PC-3 (cell line): ENCODE measurements at regions not wholly inside any gene's neighbourhood (a gene's known extent, or its start where the extent isn't known, plus 50 kb on each side); places are given as distances from the start of the nearest gene placed in this dataset.

Experiments
- ATAC-seq: fragments of 200-7000 bp; cut with Tn5 transposase; 2 replicates; pipeline ENCODE4 v1.9.1; 2020; ENCODE audit warnings: mild to moderate bottlenecking, moderate library complexity
- BruUV-seq: library from RNA; stranded (reverse); fragments of 400-500 nt; replicated peaks from 2 replicates; lab custom pipeline; 2021; lab: Mats Ljungman, UMichigan
- CTCF ChIA-PET: fragments of 300-600 bp; sonication (Branson Sonifier 250); formaldehyde crosslinking; loops from one replicate; lab custom pipeline; 2022; ENCODE audit warnings: antibody characterized with exemption; lab: Charles Lee
- POLR2A ChIA-PET: fragments of 300-600 bp; sonication (Branson Sonifier 250); formaldehyde crosslinking; loops from one replicate; lab custom pipeline; 2022; ENCODE audit warnings: antibody characterized with exemption; ENCODE audit not compliant: unreplicated experiment; lab: Charles Lee
- DNase-seq: peaks from one replicate; pipeline ENCODE4 v3.0.0-alpha.2; 2015
- H2AFZ ChIP-seq: fragments of 300-600 bp; sonication (generic); 2 replicates; pipeline ENCODE4 v1.6.0; 2016; ENCODE audit warnings: antibody characterized with exemption, low read length
- H3F3A ChIP-seq: fragments of 300-600 bp; sonication (generic); one replicate; pipeline ENCODE4 v1.6.0; 2017; ENCODE audit warnings: antibody characterized with exemption, low read length, control low read depth, mild to moderate bottlenecking; ENCODE audit not compliant: unreplicated experiment
- H3K27ac ChIP-seq: fragments of 300-600 bp; sonication (generic); 2 replicates; pipeline ENCODE4 v1.5.1; 2016; ENCODE audit warnings: mild to moderate bottlenecking, low read length
- H3K27me3 ChIP-seq: fragments of 300-600 bp; sonication (generic); 2 replicates; pipeline ENCODE4 v1.6.1; 2016; ENCODE audit warnings: low read length, mixed read lengths
- H3K36me3 ChIP-seq: fragments of 300-600 bp; sonication (generic); 2 replicates; pipeline ENCODE4 v1.6.1; 2016; ENCODE audit warnings: low read depth, mixed run types, low read length, mixed read lengths
- H3K4me1 ChIP-seq: fragments of 300-600 bp; sonication (generic); 2 replicates; pipeline ENCODE4 v1.5.1; 2016; ENCODE audit warnings: low read length; ENCODE audit not compliant: insufficient read depth
- H3K4me2 ChIP-seq: fragments of 300-600 bp; sonication (generic); 2 replicates; pipeline ENCODE4 v1.6.0; 2016; ENCODE audit warnings: low read length
- H3K4me3 ChIP-seq: fragments of 300-600 bp; sonication (generic); 2 replicates; pipeline ENCODE4 v1.5.1; 2016; ENCODE audit warnings: mild to moderate bottlenecking, low read length, mixed read lengths
- H3K79me2 ChIP-seq: fragments of 300-600 bp; sonication (generic); 2 replicates; pipeline ENCODE4 v1.6.1; 2017; ENCODE audit warnings: low read length, mixed read lengths
- H3K9ac ChIP-seq: fragments of 300-600 bp; sonication (generic); 2 replicates; pipeline ENCODE4 v1.6.0; 2016; ENCODE audit warnings: mild to moderate bottlenecking, low read length
- H3K9me2 ChIP-seq: fragments of 300-600 bp; sonication (generic); replicated peaks from 2 replicates; pipeline ENCODE4 v1.6.1; 2016; ENCODE audit warnings: mixed run types, low read length, mixed read lengths
- H3K9me3 ChIP-seq: fragments of 300-600 bp; sonication (generic); 2 replicates; pipeline ENCODE4 v1.6.1; 2016; ENCODE audit warnings: low read length, mixed read lengths
- H4K20me1 ChIP-seq: fragments of 300-600 bp; sonication (generic); 2 replicates; pipeline ENCODE4 v1.6.1; 2016; ENCODE audit warnings: low read length, mixed read lengths
- EZH2 ChIP-seq: fragments of 300-600 bp; sonication (generic); IDR thresholded peaks from one replicate; pipeline ENCODE4 v1.6.1; 2017; ENCODE audit warnings: antibody characterized with exemption, mild to moderate bottlenecking, low read length; ENCODE audit not compliant: unreplicated experiment
- EZH2phosphoT487 ChIP-seq: fragments of 300-600 bp; sonication (generic); IDR thresholded peaks from 2 replicates; pipeline ENCODE4 v1.6.1; 2018; ENCODE audit warnings: mild to moderate bottlenecking, antibody characterized with exemption, low read length, borderline replicate concordance
- intact Hi-C: fragments of 100-400 bp; cut with micrococcal nuclease; formaldehyde crosslinking; loops from 2 replicates; pipeline ENCODE4 v1.9.0; 2023
- TF ChIP-seq, protein P1 (sequence below): fragments of 300-600 bp; sonication (generic); conservative IDR thresholded peaks from 2 replicates; pipeline ENCODE4 v1.5.1; 2017; ENCODE audit warnings: antibody characterized with exemption, low read depth, mild to moderate bottlenecking, low read length

DNA sequence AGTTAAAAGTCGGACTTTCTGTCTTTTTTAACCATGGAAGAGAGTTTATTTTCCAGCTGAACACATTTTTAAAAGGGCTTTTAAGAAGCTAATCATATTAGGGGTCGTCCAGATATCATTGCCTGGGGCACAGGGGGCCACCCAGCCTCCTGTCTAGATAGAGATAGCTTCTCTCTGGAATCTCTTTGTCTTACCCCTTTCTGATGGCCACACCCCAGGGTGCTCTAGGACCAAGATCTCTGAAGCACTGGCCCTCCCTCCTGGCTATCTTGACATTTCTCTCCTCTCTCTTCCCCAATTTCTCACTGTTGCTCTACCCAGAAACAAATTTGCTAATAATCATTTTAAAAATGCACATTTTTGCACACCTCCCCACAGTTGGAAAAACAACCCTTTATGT lies 204.4 kb downstream of the NXNL2 start:
- ChIA-PET POLR2A (no interaction called here), CTCF (interaction anchor here (0.7 kb wide), 1 partner anchor 16 kb away, joined by 3 read pairs; no protein-coding TSS in a partner anchor)
- H4K20me1 ChIP-seq: no peaks in the 10 kb centered on the region
- H3K9me3 ChIP-seq: no peaks in the 10 kb centered on the region
- H3K27me3 ChIP-seq: no peaks in the 10 kb centered on the region
- no peak for TF ChIP-seq EZH2
- TF ChIP-seq, protein P1, sequence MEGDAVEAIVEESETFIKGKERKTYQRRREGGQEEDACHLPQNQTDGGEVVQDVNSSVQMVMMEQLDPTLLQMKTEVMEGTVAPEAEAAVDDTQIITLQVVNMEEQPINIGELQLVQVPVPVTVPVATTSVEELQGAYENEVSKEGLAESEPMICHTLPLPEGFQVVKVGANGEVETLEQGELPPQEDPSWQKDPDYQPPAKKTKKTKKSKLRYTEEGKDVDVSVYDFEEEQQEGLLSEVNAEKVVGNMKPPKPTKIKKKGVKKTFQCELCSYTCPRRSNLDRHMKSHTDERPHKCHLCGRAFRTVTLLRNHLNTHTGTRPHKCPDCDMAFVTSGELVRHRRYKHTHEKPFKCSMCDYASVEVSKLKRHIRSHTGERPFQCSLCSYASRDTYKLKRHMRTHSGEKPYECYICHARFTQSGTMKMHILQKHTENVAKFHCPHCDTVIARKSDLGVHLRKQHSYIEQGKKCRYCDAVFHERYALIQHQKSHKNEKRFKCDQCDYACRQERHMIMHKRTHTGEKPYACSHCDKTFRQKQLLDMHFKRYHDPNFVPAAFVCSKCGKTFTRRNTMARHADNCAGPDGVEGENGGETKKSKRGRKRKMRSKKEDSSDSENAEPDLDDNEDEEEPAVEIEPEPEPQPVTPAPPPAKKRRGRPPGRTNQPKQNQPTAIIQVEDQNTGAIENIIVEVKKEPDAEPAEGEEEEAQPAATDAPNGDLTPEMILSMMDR: no peak
- TF ChIP-seq EZH2phosphoT487: no peak
- H3K4me3 ChIP-seq: no peak overlapping the region
- BruUV-seq: no TSS peak
- no peak overlapping the region for H2AFZ ChIP-seq
- H3K27ac ChIP-seq: no peak overlapping the region
- no peak overlapping the region for H3K9ac ChIP-seq
- no peak for ATAC-seq
- intact Hi-C loops: no loop called here
- peaks cover 12% of the 10 kb centered on the region for H3K4me1 ChIP-seq
- no peaks in the 10 kb centered on the region for H3K79me2 ChIP-seq
- H3K4me2 ChIP-seq: no peak overlapping the region
- H3K9me2 ChIP-seq: no peaks in the 10 kb centered on the region
- no peaks in the 10 kb centered on the region for H3K36me3 ChIP-seq
- DNase-seq: no peak
- no peaks in the 10 kb centered on the region for H3F3A ChIP-seq

DNA sequence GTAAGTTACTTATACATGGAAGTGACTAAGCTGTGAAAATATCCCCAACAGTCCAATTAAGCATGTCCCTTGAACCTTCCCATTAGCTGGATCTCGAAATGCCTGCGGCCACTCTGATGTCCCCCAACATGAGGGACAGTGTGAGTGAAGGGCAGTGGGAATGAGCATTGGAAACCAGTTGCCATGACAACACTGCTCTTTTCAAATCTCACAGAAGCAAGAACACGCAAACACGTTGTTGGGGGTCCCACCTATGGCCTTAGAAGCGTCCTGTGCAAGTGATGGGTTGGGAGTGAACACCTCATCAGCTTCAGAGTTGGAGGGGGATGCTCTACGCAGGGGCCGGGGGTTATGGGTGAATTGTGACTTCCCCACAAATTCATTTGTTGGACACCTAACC lies 205.9 kb downstream of the NXNL2 start:
- H3K27me3 ChIP-seq: no peaks in the 10 kb centered on the region
- no peaks in the 10 kb centered on the region for H3F3A ChIP-seq
- TF ChIP-seq, protein P1: no peak
- TF ChIP-seq EZH2phosphoT487 (no peak), EZH2 (no peak)
- ATAC-seq (no peak), DNase-seq (no peak)
- H2AFZ ChIP-seq: no peak overlapping the region
- no peaks in the 10 kb centered on the region for H4K20me1 ChIP-seq
- intact Hi-C loops: no loop called here
- H3K9ac ChIP-seq: no peak overlapping the region
- H3K4me2 ChIP-seq: no peak overlapping the region
- H3K9me3 ChIP-seq: no peaks in the 10 kb centered on the region
- no peaks in the 10 kb centered on the region for H3K79me2 ChIP-seq
- POLR2A ChIA-PET: no interaction called here
- no peak overlapping the region for H3K4me3 ChIP-seq
- CTCF ChIA-PET: no interaction called here
- BruUV-seq: no TSS peak
- H3K9me2 ChIP-seq: no peaks in the 10 kb centered on the region
- H3K27ac ChIP-seq: no peak overlapping the region
- H3K4me1 ChIP-seq: peaks cover 12% of the 10 kb centered on the region
- no peaks in the 10 kb centered on the region for H3K36me3 ChIP-seq

GRCh38 chr9:88741335-88741734 lies 206.4 kb downstream of the NXNL2 start:
- H3K27me3 ChIP-seq: no peaks in the 10 kb centered on the region
- peak; percentile 17 for DNase-seq
- H3K79me2 ChIP-seq: no peaks in the 10 kb centered on the region
- ChIA-PET POLR2A (no interaction called here), CTCF (no interaction called here)
- no peaks in the 10 kb centered on the region for H3F3A ChIP-seq
- TF ChIP-seq, protein P1: peak; percentile 57
- no peak for TF ChIP-seq EZH2phosphoT487
- no TSS peak for BruUV-seq
- H3K9ac ChIP-seq: no peak overlapping the region
- H2AFZ ChIP-seq: no peak overlapping the region
- H3K9me3 ChIP-seq: no peaks in the 10 kb centered on the region
- intact Hi-C loops: no loop called here
- H3K36me3 ChIP-seq: no peaks in the 10 kb centered on the region
- H3K9me2 ChIP-seq: no peaks in the 10 kb centered on the region
- no peaks in the 10 kb centered on the region for H4K20me1 ChIP-seq
- peaks cover 16% of the 10 kb centered on the region for H3K4me1 ChIP-seq
- no peak overlapping the region for H3K4me3 ChIP-seq
- no peak overlapping the region for H3K4me2 ChIP-seq
- H3K27ac ChIP-seq: no peak overlapping the region
- no peak for ATAC-seq
